ENCODE measurements at regions not wholly inside any gene's neighbourhood (a gene's known extent, or its start where the extent isn't known, plus 50 kb on each side); places are given as distances from the start of the nearest gene placed in this dataset.

DNA sequence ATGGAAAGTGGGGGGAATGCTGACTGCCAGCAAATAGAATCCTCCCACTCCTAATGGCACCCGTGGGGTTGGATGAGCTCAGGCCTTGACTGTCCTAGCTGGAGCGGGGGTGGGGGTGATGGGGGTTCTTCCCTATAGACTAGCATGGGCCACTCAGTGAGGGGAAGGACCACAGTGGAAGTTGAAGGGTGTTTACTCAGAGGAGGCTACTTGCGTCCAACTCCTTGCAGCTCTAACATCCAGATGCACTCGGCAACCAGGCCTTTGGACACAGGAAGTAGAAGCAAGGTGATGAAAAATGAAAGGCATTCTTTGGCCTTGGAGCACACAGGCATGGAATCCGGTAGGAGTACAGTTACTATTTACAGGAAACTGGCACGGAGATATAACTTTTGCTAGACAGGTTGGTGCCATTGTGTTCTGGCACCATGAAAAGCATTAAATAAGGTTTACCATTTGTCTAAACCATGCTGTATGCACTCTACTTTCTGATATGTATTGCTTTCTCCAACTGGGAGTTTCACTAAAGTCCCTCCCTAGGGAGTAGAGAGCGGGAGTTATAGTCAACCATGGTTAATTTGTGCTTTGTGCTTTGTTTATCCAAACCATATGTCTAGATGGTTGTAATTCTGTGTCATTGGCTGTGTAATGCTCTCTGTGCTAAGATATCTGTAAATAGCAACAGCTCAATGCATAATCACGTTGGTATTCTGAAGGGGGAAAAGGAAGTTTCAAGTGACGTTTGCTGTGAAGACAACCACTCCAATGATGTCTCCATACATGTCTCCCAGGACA lies 125.3 kb downstream of the TSHZ3 start:
- ChIA-PET POLR2A (no interaction called here), CTCF (no interaction called here)

DNA sequence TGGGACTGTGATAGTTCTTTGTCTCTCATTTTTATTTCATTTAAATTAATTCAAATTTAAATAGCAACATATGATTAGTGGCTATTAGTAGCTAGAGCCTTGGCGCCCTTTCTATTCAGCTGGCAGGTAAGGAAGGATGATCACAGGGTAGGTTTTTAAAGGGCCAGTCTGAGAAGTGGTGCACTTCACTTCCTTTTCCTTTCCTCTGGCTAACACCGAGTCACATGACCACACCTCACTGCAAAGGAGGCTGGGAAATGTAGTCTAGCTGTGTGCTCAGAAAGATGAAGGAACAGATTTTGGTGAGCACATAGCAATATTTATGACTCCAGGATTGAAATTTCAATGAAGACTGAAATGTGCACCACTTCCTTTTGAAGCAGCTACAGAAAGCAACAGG lies 128.7 kb downstream of the TSHZ3 start:
- ChIA-PET CTCF (no interaction called here), POLR2A (no interaction called here)

DNA sequence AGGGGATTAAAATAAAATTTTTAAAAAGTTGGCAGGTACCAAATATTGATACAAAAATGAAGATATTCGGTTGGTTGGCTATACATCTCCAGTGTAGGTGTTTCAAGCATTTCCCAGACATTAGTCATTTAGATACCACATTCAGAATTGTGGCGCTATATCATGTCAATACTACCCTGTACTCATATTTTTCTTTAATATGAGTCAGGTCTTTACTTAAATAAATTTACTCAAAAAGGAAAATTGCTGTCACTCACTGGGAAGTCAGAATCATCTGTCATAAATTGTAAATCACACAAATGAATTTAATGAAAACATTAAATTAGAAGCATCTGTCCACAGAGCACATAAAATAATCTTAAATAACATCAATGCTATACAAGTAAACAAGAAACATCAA lies 134.2 kb downstream of the TSHZ3 start:
- ChIA-PET CTCF (interaction anchor here (0.6 to 0.7 kb wide), 2 partner anchors 554 to 1116 kb away, joined by 3 to 5 read pairs; no protein-coding TSS in a partner anchor), POLR2A (no interaction called here)

DNA sequence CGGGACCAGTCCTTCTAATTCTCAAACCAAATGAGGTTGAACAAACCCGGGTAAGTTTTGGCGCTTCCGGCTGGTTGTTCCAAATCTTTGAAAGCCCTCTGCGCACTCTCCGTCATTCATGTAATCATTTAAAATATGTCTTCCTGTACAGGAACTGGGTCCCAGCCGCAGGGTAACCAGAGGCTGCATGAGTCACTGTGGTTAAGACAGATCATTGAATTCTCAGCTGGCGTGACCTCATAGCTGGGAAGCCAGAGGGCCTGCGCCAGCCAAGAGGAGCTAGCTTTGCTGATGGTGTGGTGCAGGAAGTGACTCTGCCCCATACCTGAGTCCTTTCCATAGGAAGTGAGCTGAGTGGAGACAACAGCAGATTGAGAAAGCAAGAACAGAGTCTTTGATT lies 135.2 kb downstream of the TSHZ3 start:
- POLR2A ChIA-PET = interaction anchor here (0.6 kb wide), 1 partner anchor 388 kb away, joined by 6 read pairs; no protein-coding TSS in a partner anchor
- CTCF ChIA-PET = interaction anchor here (0.7 kb wide), 1 partner anchor 555 kb away, joined by 5 read pairs; no protein-coding TSS in a partner anchor

DNA sequence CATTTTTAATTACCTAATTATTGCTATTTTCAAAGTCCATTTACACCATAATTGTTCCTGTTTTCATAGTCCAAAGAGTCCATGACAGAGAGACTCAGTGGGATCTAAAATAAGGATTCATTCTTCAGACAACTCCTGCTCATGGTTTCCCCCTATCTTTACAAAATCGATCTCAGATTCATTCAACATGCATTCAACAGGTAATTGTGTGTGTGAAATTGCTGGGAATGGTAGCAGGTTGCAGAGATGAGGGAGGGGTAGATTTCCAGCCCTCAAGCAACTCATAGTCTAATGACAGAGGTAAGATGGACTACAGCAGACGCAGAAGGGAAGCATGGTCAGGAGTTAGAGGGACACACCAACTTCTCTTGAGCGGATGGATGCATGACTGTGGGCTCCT lies 138.1 kb downstream of the TSHZ3 start:
- CTCF ChIA-PET = no interaction called here
- POLR2A ChIA-PET = no interaction called here

DNA sequence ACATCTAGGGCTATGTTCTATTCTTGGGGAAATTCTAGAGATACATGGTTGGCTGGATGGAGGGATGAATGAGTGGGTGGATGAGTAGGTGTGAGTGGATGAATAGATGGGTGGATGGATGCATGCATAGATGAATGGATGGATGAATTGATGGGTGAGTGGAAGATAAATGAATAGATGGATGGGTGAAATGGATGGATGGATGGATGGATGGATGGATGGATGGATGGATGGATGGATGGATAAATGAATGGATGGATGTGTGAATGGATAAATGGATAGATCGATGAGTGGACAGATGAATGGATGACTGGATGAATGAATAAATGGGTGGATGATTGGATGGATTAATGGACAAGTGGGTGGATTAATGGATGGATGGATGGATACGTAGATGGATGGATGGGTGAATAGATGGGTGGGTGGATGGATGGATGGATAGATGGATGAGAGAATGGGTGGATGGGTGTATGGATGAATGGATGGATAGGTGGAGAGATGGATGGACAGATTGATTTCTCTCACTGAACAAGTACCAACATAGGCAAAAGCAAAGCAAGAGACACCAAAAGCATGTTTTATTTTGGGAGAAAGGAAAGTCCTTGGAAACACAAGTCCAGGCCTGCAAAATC lies 143.2 kb downstream of the TSHZ3 start:
- POLR2A ChIA-PET = no interaction called here
- CTCF ChIA-PET = no interaction called here

DNA sequence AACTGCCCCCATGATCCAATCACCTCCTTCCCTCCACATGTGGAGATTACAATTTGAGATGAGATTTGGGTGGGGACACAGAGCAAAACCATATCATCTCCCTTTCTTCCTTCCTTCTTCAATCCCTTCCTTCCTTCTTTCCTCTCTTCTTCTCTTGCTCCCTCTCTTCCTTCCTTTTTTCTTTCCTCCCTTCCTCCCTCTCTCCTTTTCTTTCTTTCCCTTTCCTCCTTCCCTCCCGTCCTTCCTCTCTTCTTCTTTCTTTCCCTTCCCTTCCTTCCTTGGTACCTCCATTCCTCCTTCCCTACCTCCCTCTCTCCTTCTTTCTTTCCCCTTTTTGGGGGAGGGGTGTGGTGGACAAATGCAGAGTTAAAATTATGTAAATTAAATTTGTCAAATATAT lies 145.1 kb downstream of the TSHZ3 start:
- ChIA-PET CTCF (no interaction called here), POLR2A (no interaction called here)

DNA sequence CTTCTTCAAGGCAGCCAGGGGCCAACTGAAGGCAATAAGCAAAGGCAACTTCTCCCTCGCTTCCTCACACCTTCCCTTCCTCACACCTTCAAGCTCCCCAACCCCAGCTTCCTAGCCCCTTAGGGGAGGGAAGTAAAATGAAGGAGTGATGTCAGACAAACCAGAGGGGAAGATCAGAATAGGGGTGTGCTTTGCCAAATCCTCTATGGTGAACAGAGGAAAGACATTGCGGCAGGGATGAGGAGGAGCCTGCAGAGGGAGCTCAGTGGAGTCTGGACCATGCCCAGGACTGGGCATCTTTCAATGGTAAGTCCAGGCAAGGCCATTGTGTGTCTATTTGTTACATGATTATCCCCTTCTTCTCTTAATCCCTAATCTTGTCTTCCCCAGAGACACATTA lies 164.0 kb downstream of the TSHZ3 start:
- CTCF ChIA-PET = no interaction called here

DNA sequence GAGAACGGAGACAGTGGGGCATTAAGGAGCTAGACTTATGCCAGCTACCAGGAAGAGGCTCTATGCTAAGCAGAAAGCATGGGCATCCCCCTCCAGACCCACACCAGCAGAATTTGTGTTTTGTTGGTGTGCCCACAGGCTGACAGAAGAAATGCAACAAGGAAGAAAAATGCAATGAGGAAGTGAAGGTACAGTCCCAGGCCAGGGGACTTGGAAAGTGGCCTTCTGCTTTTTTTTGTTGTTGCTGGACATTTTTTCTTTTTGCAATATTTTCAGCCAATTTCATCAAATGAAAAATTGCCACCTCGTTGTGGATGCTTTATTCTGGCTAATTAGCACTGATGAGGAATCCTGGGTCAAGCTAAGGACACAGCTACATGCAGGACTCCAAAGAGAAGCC lies 167.7 kb downstream of the TSHZ3 start:
- POLR2A ChIA-PET = no interaction called here
- CTCF ChIA-PET = no interaction called here

More for the DNA sequence above, 164.0 kb downstream of the TSHZ3 start:
- POLR2A ChIA-PET = no interaction called here

DNA sequence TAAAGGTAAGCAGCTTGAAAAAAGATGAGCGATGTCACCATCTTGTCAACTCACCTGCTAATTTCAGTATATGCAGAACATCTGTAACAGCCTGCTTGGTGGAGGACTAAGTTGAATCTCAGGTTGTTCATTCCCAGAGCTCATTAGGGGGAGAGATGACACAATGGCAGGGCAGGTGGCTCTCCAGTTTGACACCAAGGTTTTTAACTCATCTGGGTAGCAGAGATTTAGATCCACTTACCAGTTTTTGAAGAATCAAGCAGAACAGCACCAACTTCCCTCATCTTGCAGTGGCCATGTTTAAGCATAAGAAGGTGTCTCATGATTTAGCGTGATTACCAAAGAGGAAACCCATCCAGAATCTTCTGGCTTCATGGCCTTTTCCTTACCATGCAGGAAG lies 168.3 kb downstream of the TSHZ3 start:
- POLR2A ChIA-PET = interaction anchor here (0.6 kb wide), 1 partner anchor 9 kb away, joined by 4 read pairs; no protein-coding TSS in a partner anchor
- CTCF ChIA-PET = no interaction called here

DNA sequence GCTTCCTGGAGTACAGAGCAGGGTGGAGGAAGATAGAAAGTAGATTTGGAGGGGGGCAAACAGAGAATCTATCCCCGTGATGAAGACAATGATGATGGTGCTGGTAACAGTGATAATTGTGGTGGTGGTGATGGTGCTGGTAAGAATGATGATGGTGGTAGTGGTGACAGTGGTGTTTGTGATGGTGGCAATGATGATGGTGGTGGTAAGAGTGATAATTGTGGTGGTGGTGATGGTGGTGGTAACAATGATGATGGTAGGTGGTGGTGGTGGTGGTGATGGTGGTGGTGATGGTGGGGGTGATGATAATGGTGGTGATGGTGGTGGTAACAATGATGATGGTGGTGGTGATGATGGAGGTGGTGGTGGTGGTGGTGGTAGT lies 169.8 kb downstream of the TSHZ3 start:
- CTCF ChIA-PET = no interaction called here
- POLR2A ChIA-PET = no interaction called here

DNA sequence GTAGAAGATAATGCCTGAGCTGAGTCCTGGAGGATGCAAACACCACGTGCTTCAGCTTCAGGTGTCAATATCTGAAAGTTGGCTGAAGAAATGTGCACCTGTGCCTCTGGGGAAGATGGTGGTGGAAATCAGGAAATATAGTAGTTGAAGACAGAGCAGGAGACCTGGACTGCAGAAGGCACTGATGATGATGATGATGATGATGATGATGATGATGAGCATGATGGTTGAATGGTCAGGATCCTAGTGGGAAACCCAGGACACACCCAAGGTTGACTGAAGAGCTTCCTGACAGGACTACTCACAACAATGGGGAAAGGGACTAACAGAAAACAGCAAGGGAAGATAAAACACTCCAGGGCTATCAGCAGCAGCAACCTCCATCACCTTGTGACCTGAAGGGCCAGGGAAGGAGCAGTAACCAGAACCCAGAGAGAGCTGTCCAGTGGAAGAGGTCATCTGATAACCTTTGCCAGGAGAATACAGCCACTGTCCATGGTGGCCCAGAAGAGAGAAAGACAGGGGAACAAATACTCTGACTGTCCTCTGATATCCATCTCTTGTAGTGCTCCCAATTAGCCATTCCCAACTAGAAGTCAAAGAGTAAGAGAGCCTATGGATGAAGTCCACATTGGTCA lies 170.3 kb downstream of the TSHZ3 start:
- ChIA-PET CTCF (no interaction called here), POLR2A (no interaction called here)

DNA sequence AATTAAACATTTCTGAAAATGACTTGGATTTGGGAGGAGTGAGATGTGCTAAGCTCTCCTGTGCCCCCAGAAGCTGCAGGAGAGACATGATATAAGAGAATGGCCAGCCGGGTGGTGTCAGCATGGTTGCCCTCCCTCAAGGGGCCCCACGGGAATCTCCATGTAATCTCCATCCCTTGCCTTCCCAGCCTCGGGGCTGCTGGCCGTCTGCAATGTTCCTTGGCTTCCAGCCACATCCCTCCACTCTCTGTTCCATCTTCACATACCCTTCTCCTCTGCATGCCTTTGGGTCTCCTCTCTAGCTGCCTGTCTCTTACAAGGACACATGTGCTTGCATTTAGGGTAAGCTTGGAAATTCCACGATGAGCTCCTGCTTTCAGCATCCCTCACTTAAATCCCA lies 172.0 kb downstream of the TSHZ3 start:
- ChIA-PET POLR2A (no interaction called here), CTCF (no interaction called here)

DNA sequence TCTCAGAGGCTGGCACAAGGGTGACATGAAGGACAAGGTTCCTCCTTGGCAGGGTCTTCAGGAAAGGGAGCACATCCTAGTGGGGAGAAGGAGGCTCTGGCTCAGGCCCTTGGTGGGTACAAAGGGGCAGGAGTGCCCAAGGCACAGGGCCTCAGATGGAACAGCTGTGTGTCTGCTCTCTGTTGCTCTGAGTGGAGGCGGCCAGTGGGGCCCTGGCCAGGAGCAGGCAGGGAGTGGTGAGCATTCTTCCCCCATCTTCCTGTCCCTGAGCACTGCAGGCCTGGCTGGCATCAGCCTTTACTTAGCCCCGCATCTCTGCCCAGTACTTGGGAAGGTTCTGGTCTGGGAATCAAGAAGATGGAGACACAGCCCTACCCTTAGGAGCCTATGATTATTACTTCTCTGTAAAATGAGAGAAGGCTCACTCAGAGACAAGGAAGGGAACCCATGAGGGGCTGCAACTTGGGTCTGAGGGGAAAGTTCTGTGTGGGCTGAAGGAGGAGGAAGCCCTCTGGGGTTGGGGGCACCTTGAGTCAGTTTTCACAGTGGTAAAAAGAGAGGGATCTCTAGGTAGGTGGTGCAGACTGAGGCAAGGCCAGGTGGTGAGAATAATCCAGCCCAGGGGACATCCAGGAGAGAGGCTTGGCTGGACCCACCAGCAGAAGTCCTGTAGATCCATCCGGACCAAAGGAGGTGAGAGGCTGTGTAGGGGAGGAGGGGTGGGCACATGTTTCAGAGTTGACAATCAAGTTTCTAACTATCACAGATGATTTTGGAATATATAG lies 173.5 kb downstream of the TSHZ3 start:
- CTCF ChIA-PET = no interaction called here
- POLR2A ChIA-PET = no interaction called here

DNA sequence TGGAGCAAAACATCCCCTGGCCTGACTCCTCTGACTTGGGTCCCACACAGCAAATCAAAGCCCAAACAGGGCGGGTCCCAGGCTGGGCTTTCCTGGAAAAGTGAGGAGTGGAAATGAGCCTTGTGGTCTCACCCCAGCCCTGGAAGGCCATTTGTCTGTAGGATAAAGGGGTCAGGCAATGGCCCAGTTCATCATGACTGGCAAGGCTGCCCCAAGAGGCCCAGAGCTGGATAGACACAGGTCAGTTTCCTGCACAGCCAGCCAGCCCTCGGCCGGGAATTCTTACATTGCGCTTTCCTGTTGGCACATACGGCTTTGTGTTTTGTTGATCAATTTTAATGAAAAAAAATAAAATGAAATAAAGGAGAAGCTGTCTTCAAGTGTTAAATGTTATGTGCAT lies 174.3 kb downstream of the TSHZ3 start:
- POLR2A ChIA-PET = no interaction called here
- CTCF ChIA-PET = no interaction called here

DNA sequence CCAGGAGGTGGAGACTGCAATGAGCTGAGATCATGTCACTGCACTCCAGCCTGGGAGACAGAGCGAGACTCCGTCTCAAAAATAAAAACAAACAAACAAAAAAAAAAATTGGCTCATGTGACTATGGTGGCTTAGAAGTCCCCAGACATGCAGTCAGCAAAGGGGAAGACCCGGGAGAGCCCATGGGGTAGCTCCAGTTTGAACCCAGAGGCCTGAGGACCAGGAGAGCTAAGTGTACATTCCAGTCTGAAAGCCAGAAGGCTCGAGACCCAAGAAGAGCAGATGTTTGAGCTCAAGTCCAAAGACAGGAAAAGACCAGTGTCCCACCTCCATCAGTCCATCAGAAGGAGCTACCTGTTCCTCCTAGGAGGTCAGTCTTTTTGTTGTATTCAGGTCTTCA lies 175.2 kb downstream of the TSHZ3 start:
- POLR2A ChIA-PET = no interaction called here

DNA sequence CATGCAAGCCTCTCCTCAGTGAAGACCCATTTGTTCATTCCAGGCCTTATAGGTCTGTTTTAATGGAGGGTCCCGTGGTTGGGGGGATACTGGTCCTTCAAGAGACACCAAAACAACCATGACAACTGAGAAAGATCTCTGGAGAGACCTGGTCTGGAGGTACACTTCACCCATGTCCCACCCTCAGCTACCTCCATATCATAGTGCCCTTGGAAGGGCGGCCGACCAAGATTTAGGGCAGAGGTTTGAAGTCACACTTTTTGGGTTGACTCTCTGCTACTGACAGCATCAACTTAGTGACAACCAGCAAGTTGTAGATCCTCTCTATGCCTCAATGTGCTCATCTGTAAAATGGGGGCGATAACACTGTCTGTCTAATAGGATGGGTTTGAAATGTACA lies 177.3 kb downstream of the TSHZ3 start:
- ChIA-PET CTCF (no interaction called here), POLR2A (no interaction called here)

More for the DNA sequence above, 175.2 kb downstream of the TSHZ3 start:
- CTCF ChIA-PET = no interaction called here

DNA sequence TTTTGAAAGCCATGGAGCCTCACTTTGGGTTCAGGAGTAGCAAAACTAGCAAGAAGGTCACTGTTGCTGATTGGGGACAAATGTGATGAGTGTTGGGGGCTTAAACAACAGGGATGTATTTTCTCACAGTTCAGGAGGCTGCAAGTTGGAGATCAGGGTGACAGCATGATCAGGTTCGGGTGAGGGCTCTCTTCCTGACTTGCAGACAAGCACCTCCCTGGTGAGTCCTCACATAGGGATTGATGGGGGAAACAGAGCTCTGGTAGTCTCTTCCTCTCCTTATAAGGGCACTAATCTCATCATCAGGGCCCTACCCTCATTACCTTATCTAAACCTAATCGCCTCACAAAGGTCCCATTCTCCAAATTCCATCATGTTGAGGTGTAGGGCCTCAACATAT lies 179.2 kb downstream of the TSHZ3 start:
- ChIA-PET CTCF (no interaction called here), POLR2A (no interaction called here)

DNA sequence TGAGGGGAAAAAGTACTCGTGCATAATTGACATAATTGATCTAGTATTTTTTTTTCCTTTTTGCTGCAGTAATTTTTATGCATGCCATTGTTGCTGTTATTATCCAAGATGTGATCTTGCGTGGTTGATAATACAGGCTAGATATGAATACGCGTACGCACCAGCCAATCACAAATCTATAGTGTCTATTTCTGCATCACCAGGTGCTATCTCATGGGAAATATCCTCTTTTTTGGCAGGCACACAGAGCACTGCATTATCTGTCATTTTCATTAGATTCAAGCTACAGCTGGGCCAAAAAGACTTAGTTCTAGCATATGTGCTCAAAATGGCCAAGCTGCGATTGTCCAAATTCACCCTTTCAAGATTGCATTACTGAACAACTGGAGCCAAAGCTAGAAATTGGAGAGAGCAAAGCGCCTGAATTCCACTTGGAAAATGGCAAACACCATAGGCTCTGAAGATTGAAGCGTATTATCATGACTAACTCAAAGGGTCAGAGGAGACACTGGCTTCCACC lies 181.1 kb downstream of the TSHZ3 start:
- CTCF ChIA-PET = no interaction called here
- POLR2A ChIA-PET = no interaction called here

DNA sequence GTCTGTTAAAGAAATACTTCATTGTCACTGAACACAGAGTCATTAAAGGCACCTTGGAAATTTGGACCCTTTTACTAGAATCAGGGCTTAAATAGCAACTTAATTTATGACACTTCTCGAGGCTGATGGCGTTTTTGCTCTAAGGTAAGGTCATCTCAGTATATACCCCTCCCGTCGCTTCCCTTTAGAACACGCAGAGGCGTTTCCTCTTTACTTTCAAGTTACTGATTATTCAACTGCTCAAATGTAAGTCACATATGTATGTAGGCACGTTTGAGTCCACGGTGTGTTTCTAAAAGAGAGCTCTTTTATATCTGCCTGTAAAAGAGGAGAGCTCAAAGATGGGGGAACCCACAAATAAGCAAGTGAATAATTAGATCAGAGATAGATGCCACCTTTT lies 181.5 kb downstream of the TSHZ3 start:
- ChIA-PET CTCF (no interaction called here), POLR2A (no interaction called here)

DNA sequence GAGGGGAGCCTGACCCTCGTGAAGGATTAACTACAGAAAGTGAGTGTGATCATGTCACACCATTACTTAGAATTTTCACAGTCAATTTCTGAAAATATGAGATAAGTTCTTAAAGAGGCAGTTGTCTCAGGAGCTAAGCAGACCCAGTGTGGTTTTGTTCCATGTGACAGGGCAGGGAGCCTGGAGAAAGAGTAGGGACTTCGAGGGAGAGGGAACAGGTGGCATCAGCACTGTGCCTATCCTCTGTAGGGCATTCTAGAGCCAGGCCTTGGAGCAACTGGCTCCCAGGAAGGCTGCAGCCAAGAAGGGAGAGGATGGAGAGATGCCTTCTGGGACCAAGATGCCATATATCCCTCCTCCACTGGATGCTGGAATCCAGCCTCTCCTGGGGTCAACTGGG lies 183.0 kb downstream of the TSHZ3 start:
- POLR2A ChIA-PET = no interaction called here
- CTCF ChIA-PET = no interaction called here
